WERI-Rb-1 (cell line): ENCODE measurements at regions not wholly inside any gene's neighbourhood (a gene's known extent, or its start where the extent isn't known, plus 50 kb on each side); places are given as distances from the start of the nearest gene placed in this dataset.
"Not testable (repeated sequence)": the region's sequence is repeated elsewhere in the genome, so short reads cannot be mapped to it uniquely, and the experiment has no call there.

Source experiments
- DNase-seq: peaks from one replicate; pipeline ENCODE4 v3.0.0-alpha.2; 2020
- H3K27ac ChIP-seq: fragments of 250-450 bp; sonication (Bioruptor Pico); 2 replicates; pipeline ENCODE4 v1.5.1; 2020; ENCODE audit warnings: mild to moderate bottlenecking, moderate library complexity
- H3K27me3 ChIP-seq: fragments of 250-450 bp; sonication (Bioruptor Pico); 2 replicates; pipeline ENCODE4 v1.5.1; 2021; ENCODE audit warnings: mild to moderate bottlenecking, low read depth, moderate library complexity; ENCODE audit not compliant: insufficient read depth, severe bottlenecking
- H3K36me3 ChIP-seq: fragments of 250-450 bp; sonication (Bioruptor Pico); 2 replicates; pipeline ENCODE4 v1.5.1; 2020; ENCODE audit warnings: mild to moderate bottlenecking, moderate library complexity
- H3K4me3 ChIP-seq: 2 replicates; pipeline ENCODE4 v1.5.1; 2011; ENCODE audit warnings: low read depth, mild to moderate bottlenecking, control low read depth, low read length
- H3K9me3 ChIP-seq: fragments of 250-450 bp; sonication (Bioruptor Pico); 2 replicates; pipeline ENCODE4 v1.5.1; 2021; ENCODE audit warnings: mild to moderate bottlenecking, moderate library complexity; ENCODE audit not compliant: severe bottlenecking
- TF ChIP-seq, protein P1 (sequence below): IDR thresholded peaks from 2 replicates; pipeline ENCODE4 v1.5.1; 2011; ENCODE audit warnings: low read depth, mild to moderate bottlenecking, control low read depth, inconsistent platforms, low read length

DNA sequence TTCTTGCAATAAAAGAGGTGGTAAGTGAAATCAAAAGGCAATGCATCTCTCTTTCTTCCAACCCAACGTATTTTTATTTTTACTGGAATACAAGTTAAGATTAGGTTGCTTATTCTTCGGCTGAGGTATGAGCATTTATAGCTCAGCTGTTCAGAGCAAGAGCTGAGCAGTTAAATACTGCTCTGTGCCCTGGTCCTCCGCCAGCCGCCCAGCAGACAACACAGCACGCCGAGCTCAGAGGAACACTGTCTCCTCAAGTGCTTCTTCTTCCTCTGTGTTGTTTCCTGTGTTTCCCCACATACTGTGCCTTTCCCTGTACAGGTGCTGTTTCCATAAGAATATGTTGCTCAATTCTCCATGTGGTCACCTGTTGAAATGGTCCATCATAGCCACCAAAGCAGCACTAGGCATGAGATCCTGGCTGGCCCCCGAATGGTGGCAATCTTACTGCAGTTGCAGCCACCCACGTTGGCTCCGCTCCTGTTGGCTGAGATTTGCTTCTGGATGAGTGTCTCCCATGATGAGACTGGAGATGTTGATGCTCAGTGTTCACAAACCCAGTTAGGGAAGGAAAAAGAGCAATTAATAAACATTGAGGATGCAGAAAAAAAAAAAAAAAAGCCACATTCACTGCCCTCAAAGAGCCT, 515.3 kb downstream of the GRIN2A start:
- Histone ChIP-seq H3K36me3 (no peaks in the 10 kb centered on the region), H3K27me3 (no peaks in the 10 kb centered on the region), H3K27ac (no peak overlapping the region), H3K4me3 (no peak overlapping the region), H3K9me3 (no peaks in the 10 kb centered on the region)
- DNase-seq = no peak
- TF ChIP-seq, protein P1, sequence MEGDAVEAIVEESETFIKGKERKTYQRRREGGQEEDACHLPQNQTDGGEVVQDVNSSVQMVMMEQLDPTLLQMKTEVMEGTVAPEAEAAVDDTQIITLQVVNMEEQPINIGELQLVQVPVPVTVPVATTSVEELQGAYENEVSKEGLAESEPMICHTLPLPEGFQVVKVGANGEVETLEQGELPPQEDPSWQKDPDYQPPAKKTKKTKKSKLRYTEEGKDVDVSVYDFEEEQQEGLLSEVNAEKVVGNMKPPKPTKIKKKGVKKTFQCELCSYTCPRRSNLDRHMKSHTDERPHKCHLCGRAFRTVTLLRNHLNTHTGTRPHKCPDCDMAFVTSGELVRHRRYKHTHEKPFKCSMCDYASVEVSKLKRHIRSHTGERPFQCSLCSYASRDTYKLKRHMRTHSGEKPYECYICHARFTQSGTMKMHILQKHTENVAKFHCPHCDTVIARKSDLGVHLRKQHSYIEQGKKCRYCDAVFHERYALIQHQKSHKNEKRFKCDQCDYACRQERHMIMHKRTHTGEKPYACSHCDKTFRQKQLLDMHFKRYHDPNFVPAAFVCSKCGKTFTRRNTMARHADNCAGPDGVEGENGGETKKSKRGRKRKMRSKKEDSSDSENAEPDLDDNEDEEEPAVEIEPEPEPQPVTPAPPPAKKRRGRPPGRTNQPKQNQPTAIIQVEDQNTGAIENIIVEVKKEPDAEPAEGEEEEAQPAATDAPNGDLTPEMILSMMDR = no peak

DNA sequence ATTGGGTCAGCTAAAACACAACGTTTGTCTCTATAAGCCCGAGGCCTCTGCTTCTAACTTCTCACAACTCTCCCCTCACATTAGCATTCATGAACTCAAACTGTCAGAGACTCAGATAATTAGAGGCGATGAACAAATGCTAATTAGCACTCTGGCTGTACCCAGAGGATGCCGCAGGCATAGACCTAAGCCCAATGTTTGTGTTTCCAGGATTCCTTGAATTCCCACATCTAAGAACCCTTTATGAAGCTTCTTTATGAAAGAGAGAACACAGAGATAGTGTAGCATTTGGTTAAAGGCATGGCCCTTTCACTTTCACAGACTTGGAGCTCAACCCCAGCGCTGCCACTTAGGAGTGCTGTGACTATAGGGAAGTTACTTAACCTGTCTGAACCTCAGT, 512.2 kb downstream of the GRIN2A start:
- Histone ChIP-seq H3K36me3 (no peaks in the 10 kb centered on the region), H3K27ac (no peak overlapping the region), H3K4me3 (no peak overlapping the region), H3K9me3 (no peaks in the 10 kb centered on the region), H3K27me3 (no peaks in the 10 kb centered on the region)
- DNase-seq = no peak
- TF ChIP-seq, protein P1 = no peak

DNA sequence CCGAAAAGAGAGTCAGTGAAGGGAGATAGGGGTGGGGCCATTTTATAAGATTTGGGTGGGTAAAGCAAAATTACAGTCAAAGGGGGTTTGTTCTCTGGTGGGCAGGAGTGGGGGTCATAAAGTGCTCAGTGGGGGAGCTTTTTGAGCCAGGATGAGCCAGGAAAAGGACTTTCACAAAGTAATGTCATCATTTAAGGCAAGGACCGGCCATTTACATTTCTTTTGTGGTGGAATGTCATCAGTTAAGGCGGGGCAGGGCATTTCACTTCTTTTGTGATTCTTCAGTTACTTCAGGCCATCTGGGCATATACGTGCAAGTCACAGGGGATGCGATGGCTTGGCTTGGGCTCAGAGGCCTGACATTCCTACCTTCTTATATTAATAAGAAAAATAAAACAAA, 511.6 kb downstream of the GRIN2A start:
- H3K27ac ChIP-seq, H3K27me3 ChIP-seq, H3K36me3 ChIP-seq, DNase-seq, H3K4me3 ChIP-seq, H3K9me3 ChIP-seq: not testable (repeated sequence)

DNA sequence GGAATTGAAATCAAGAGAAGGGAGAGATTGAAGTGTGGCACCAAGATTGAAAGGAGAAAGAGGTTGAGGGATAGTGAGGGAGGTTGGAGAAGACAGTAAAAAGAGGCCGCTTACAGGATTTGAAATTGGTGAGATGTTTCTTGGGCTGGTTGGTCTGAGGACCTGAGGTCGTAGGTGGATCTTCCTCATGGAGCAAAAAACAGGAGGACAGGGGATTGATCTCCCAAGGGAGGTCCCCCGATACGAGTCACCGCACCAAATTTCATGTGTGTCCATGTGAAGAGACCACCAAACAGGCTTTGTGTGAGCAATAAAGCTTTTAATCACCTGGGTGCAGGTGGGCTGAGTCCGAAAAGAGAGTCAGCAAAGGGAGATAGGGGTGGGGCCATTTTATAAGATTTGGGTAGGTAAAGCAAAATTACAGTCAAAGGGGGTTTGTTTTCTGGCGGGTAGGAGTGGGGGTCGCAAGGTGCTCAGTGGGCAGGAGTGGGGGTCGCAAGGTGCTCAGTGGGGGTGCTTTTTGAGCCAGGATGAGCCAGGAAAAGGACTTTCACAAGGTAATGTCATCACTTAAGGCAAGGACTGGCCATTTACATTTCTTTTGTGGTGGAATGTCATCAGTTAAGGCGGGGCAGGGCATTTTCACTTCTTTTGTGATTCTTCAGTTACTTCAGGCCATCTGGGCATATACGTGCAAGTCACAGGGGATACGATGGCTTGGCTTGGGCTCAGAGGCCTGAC, 505.5 kb downstream of the GRIN2A start:
- not testable (repeated sequence) for H3K4me3 ChIP-seq, H3K27me3 ChIP-seq, H3K9me3 ChIP-seq, H3K27ac ChIP-seq, H3K36me3 ChIP-seq, DNase-seq

DNA sequence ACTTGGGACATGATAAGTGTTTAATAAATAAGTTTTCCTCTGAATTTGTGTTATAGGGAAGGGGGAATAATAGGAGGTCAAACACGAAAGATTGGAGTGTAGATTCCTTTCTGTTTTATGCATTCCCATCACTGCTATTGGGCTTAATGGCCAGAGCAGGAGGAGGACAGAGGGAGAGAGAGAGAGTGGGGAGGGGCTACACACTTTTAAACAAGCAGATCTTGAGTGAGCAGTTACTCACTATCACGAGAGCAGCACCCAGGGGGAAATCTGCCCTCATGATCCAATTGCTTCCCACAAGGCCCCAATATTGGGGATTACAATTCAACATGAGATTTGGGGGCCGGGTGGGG, 505.0 kb downstream of the GRIN2A start:
- no peaks in the 10 kb centered on the region for H3K27me3 ChIP-seq
- no peaks in the 10 kb centered on the region for H3K9me3 ChIP-seq
- no peak overlapping the region for H3K27ac ChIP-seq
- H3K4me3 ChIP-seq = no peak overlapping the region
- DNase-seq = no peak
- TF ChIP-seq, protein P1 = no peak
- H3K36me3 ChIP-seq = no peaks in the 10 kb centered on the region

DNA sequence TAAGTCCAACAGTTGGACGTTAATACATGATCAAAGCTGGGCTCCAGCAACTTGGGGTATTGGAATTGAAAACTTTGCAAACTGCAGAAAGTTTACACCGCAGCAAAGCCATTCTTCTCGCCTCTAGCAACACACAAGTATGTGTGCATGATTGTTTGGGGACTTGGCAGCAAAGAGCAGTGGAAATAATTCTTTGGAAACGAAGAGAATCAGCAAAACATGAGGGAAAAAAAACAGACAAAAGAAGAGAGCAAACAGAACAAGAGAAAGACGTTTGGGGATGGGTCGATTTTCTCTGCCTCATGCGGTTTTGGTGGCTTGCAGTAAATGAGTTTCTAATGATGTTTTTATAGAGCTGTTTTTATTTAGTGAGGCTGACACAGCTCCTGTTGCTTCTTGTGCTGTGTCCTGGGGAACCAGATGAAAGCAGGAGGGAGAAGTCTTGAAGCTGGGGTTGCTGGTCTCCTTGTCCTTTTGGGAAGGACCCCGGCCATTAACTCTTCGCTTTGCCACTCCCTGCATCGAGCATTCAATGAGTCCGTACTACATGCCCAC, 502.9 kb downstream of the GRIN2A start:
- Histone ChIP-seq H3K36me3 (no peaks in the 10 kb centered on the region), H3K27me3 (no peaks in the 10 kb centered on the region), H3K9me3 (peaks cover 8% of the 10 kb centered on the region), H3K4me3 (no peak overlapping the region), H3K27ac (no peak overlapping the region)
- DNase-seq = no peak
- TF ChIP-seq, protein P1 = no peak
